NCI-H1930 (cell line): ENCODE measurements at regions not wholly inside any gene's neighbourhood (a gene's known extent, or its start where the extent isn't known, plus 50 kb on each side); places are given as distances from the start of the nearest gene placed in this dataset.

Source experiments
- DNase-seq, 2 experiments: peaks; one replicate each; lab custom pipeline; 2025; lab: John Stamatoyannopoulos, UW

GRCh38 chr2:19748073-19748375 is 153.8 kb downstream of the TTC32 start:
- no peak for DNase-seq

DNA sequence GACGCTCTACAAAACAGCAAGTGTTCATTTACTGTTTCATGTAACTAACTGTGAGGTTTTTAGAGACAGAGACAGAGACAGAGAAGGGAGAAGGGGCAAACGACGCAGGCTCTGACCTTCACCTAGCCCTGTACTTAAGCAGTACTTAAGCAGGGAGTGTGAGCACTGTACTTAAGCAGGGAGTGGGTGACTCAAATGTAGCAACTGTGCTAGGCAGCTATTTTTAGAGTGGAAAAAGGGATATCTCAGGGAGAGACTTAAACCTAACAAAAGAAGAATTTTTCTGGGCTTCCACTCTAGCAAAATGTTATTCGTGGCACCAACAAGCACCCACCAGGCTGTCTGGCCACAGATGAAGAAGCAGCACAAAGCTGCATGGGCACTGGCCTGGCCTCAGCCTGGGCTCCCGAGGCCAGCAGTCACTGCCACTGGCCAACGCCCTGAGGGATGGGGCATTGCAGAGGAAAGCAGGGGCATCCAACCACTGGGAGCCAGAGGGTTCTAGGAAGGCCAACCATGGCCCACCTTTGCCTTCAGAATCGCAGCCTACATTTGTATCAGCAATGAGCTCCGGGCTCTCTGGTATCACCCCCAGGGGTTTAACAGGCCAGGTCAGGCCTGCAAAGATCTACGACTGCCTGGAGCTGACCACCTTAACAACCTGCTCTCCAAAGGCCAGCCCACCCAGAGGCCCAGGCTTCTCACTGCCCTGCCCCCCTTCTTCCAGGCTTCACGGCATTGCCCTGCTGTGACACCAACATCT is 154.3 kb downstream of the TTC32 start:
- DNase-seq = no peak

GRCh38 chr2:19746611-19747309 is 155.0 kb downstream of the TTC32 start:
- DNase-seq = no peak

DNA sequence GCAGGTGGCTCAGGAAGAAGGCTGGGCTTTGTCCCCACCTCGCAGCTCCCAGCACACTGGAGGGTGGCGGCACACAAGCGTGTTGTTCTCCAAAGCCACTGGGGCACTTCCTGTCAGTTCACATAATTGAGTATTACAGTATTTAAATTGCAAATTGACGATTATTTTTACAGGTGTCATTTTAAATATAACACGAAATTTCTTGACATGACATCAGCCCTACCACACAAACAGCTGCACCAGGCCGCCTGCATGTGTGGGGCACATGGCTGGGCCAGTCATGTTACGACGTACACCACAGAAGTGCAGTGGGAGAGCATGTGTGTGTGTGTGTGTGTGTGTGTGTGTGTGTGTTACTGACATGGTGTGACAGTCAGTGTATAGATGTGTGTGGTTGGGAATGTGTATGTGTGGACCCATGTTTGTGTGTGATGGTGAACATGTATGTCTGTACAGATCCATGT is 155.6 kb downstream of the TTC32 start:
- DNase-seq = no peak

GRCh38 chr2:19745318-19746136 is 156.3 kb downstream of the TTC32 start:
- DNase-seq = no peak

GRCh38 chr2:19744456-19745199 is 157.2 kb downstream of the TTC32 start:
- DNase-seq = no peak

DNA sequence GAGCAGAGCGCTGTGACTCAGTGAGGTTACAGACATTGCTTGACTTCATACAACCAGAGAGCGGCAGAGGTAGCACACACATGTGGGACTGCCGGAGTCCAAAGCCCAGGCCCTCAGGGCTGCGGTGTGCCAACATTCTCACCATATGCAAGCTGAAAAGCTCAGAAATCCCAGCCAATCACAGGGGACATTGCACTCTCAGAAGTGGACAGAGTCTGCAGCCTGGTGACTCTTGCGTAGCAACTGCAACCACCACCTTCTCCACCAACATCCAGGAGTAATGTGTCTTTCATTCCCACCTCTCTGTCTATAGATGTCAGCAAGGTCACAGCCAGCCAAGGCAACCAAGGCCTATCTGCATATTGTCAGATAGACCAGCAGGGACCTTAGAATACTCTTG is 158.1 kb downstream of the TTC32 start:
- DNase-seq = no peak

DNA sequence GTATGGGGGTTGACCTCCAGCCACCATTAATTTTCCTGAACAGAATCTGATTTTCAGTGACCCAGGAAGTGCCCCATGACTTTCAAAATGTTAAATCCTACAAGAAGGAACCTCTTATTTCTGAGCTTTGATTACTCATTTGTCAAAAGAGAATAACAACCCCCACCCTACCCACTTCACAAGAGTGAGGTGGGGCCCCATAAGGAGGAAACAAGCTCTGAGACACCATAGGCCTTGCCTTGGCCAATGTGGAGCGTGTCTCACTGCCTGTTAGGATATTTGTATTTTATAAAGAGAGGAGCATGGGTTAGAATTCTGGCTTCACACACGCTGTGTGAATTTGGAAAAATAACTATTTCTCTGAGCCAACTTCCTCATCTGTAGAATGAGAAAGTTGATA is 158.9 kb downstream of the TTC32 start:
- DNase-seq = no peak

- no peak for DNase-seq
Observed at GRCh38 chr2:19739256-19739655, 162.5 kb downstream of the TTC32 start.

DNA sequence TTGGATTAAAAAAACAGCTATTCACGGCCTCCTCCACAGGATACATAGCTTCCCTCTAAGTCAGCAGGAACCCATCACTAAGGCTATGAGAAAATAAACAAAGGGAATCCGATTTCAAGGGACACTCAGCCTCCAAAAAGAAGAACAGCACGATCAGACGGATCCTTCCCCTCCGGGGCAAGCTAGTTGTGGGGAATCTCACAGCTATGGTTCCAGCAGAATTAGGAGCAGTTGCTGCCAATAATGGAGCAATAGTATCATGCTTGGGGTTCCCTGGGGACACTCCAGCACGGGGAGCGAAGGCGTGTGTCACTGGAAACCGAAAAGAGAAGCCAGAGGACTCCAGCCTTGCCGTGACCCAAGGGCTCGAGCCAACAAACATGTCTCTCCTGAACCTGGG is 163.1 kb downstream of the TTC32 start:
- DNase-seq = no peak

- DNase-seq = no peak
Observed at GRCh38 chr2:19736191-19736831, 165.5 kb downstream of the TTC32 start.

DNA sequence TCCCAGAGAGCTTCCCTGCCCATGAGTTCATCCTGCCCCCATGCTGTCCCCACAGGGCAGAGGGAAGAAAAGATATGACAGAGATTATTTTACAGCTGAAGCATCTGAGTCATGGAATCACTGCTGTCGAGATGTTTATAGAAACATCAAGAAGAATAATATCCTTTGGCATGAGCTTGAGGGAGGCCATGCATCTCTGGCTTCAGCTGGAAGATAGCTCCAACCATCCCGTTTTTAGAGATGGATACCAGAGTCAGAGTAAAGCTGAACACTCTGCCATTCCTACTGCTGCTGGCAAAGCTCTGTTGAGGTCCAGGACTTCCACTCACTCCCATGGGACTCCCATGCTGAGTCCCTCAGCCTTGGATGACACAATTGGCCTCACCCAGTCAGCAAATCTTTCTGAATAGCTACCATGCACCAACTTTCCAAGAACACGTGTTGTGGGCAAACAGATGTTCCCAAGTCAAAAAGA is 167.8 kb downstream of the TTC32 start:
- no peak for DNase-seq

- DNase-seq = no peak
Observed at GRCh38 chr2:19733390-19733789, 168.4 kb downstream of the TTC32 start.

DNA sequence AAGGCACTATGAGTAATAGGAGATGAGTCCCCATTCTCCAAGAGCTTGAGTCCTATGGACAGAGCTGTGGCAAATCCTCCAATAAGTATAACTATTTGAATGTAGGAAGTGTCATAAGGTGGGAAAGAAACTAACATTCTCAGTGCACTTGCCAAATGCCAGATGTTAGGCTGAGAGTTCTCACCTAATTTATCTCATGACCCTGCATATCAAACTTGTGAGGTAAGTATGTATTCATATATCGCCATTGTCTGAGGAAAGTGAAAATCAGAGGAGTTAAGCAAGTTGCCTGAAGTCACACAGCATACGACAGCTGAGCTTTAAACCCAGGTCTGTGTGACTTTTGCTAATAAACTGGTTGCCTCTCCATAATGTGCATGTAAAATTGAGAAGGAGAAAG is 169.5 kb downstream of the TTC32 start:
- DNase-seq = no peak

- no peak for DNase-seq
Observed at GRCh38 chr2:19731515-19731914, 170.3 kb downstream of the TTC32 start.

- DNase-seq = no peak
Observed at GRCh38 chr2:19731037-19731436, 170.7 kb downstream of the TTC32 start.

- no peak for DNase-seq
Observed at GRCh38 chr2:19728125-19728524, 173.7 kb downstream of the TTC32 start.

- DNase-seq = no peak
Observed at GRCh38 chr2:19725392-19725791, 176.4 kb downstream of the TTC32 start.

GRCh38 chr2:19723021-19723420 is 178.8 kb downstream of the TTC32 start:
- no peak for DNase-seq

GRCh38 chr2:19722531-19722971 is 179.2 kb downstream of the TTC32 start:
- DNase-seq = no peak

DNA sequence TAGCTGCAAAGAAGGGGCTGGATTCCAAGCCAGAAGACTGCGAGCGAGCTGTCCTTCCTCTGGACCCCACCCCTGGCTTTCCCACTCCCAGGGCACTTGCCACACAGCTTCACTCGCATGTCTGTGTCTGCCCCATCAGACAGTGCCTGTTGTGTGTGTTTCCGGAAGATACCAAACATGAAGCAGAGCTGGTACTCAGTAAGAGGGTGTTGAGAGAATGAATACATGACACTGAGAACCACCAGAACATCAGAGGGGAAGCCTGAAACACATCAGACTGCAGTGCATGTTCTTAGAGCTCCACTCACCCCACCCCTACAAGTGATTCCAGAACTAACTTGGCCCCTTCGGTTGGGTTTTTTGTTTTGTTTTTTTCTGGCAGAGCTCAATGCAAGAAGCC is 181.5 kb downstream of the TTC32 start:
- no peak for DNase-seq
